Heart left ventricle (tissue), 13 donors: ENCODE measurements at regions not wholly inside any gene's neighbourhood (a gene's known extent, or its start where the extent isn't known, plus 50 kb on each side); places are given as distances from the start of the nearest gene placed in this dataset.

Experiments
- POLR2A ChIP-seq, 2 donors: fragments of 450-650 bp; IDR thresholded peaks; one replicate each; pipeline ENCODE4 v1.6.1; 2017; ENCODE audit warnings: antibody characterized with exemption in 2 of 2, mild to moderate bottlenecking in 2 of 2, moderate library complexity in 2 of 2
- TF ChIP-seq, protein P1 (sequence below), 12 donors: fragments of 200-600 bp; sonication (generic) in 4 of 12; IDR thresholded peaks; one replicate each; pipeline versions ENCODE4 v1.5.0 to v1.8.0; 2018 to 2022; ENCODE audit warnings: antibody characterized with exemption in 12 of 12, mild to moderate bottlenecking in 5 of 12
- donor health status: ischemic (EF 13 %, LVEDD 7.1; RV severe dilation, severe dysfunction).
- donor health status: DM: no; HTN: yes; CAD: no.
- donor health status: DM: no; HTN: no; CAD: no.
- donor health status: ischemic (EF 25% LVEDD 6.9; RV normal size, moderate dysfunction).
- donor health status: ischemic (EF 25% LVEDD 5.7; RV mildly dilated, moderate dysfunction).
- donor health status: ischemic (EF 35%, LVEDD 5.7; RV mildly dilated, moderate dysfunction).
- donor health status: nonischemic (EF 11% LVEDD 7.7; RV severe dilation, severe dysfunction).
- donor health status: DM: yes; HTN: yes; CAD: no.
- donor health status: PGD.
- donor health status: ischemic (EF 29% LVEDD 5.4; RV normal size, mild dysfunction).
- donor health status: nonischemic (EF 23%, LVEDD 6.1; RV moderate dilation, normal function).

GRCh38 chr2:107402330-107402729 lies 424.4 kb upstream of the RGPD4 start:
- TF ChIP-seq POLR2A (IDR thresholded peaks at IDR 0.05): no peak
- TF ChIP-seq, protein P1, sequence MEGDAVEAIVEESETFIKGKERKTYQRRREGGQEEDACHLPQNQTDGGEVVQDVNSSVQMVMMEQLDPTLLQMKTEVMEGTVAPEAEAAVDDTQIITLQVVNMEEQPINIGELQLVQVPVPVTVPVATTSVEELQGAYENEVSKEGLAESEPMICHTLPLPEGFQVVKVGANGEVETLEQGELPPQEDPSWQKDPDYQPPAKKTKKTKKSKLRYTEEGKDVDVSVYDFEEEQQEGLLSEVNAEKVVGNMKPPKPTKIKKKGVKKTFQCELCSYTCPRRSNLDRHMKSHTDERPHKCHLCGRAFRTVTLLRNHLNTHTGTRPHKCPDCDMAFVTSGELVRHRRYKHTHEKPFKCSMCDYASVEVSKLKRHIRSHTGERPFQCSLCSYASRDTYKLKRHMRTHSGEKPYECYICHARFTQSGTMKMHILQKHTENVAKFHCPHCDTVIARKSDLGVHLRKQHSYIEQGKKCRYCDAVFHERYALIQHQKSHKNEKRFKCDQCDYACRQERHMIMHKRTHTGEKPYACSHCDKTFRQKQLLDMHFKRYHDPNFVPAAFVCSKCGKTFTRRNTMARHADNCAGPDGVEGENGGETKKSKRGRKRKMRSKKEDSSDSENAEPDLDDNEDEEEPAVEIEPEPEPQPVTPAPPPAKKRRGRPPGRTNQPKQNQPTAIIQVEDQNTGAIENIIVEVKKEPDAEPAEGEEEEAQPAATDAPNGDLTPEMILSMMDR (IDR thresholded peaks at IDR 0.05): no peak
